ENCODE measurements at regions not wholly inside any gene's neighbourhood (a gene's known extent, or its start where the extent isn't known, plus 50 kb on each side); places are given as distances from the start of the nearest gene placed in this dataset.

GRCh38 chr1:244181867-244182266 lies 130.8 kb downstream of the ZBTB18 start:
- TF ChIP-seq, protein P1, sequence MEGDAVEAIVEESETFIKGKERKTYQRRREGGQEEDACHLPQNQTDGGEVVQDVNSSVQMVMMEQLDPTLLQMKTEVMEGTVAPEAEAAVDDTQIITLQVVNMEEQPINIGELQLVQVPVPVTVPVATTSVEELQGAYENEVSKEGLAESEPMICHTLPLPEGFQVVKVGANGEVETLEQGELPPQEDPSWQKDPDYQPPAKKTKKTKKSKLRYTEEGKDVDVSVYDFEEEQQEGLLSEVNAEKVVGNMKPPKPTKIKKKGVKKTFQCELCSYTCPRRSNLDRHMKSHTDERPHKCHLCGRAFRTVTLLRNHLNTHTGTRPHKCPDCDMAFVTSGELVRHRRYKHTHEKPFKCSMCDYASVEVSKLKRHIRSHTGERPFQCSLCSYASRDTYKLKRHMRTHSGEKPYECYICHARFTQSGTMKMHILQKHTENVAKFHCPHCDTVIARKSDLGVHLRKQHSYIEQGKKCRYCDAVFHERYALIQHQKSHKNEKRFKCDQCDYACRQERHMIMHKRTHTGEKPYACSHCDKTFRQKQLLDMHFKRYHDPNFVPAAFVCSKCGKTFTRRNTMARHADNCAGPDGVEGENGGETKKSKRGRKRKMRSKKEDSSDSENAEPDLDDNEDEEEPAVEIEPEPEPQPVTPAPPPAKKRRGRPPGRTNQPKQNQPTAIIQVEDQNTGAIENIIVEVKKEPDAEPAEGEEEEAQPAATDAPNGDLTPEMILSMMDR (IDR thresholded peaks at IDR 0.05) = no peak
- TF ChIP-seq POLR2A (IDR thresholded peaks at IDR 0.05) = no peak
- TF ChIP-seq POLR2AphosphoS5 (IDR thresholded peaks at IDR 0.05) = no peak
- TF ChIP-seq EP300 (IDR thresholded peaks at IDR 0.05) = no peak
